ENCODE measurements at regions not wholly inside any gene's neighbourhood (a gene's known extent, or its start where the extent isn't known, plus 50 kb on each side); places are given as distances from the start of the nearest gene placed in this dataset.

DNA sequence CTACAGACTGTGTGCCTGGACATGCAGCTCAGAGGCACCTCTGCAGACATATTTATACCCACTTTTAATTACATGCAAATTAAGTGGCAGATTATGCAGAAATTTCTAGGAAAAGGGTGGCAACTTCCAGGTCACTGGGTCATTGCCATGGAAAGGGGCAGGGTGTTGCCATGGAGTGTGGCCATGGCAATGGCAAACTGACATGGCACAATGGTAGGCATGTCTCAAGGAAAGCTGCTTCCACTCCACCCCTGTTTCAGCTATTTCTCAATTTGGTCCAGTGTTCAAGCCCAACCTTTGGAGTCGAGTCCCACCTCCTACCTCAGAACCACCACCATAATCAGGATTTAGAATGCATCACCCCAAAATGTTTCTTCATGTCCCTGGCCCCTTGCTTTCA, 170.7 kb upstream of the TSHZ3 start:
- Histone ChIP-seq H2AFZ (no peak overlapping the region), H3K4me2 (no peak overlapping the region), H4K20me1 (ENCODE audit: insufficient read depth, poor library complexity, severe bottlenecking) (no peaks in the 10 kb centered on the region), H3K27me3 (no peaks in the 10 kb centered on the region), H3K36me3 (replicated peaks; ENCODE audit: insufficient read depth, low read depth) (no peaks in the 10 kb centered on the region), H3K79me2 (no peaks in the 10 kb centered on the region), H3K9me2 (replicated peaks; ENCODE audit: insufficient read depth) (no peaks in the 10 kb centered on the region), H3K27ac (no peak overlapping the region), H3K4me1 (ENCODE audit: insufficient read depth) (peaks cover 7% of the 10 kb centered on the region), H3K9me3 (ENCODE audit: low read depth) (peaks cover 8% of the 10 kb centered on the region), H3K4me3 (no peak overlapping the region)
- no peak for DNase-seq (ENCODE audit: low spot score)
- TF ChIP-seq EZH2phosphoT487 (IDR thresholded peaks at IDR 0.05; ENCODE audit: low read depth, severe bottlenecking, unreplicated experiment) = no peak
- TF ChIP-seq EZH2 (IDR thresholded peaks at IDR 0.05; ENCODE audit: borderline replicate concordance) = no peak
- TF ChIP-seq, protein P1, sequence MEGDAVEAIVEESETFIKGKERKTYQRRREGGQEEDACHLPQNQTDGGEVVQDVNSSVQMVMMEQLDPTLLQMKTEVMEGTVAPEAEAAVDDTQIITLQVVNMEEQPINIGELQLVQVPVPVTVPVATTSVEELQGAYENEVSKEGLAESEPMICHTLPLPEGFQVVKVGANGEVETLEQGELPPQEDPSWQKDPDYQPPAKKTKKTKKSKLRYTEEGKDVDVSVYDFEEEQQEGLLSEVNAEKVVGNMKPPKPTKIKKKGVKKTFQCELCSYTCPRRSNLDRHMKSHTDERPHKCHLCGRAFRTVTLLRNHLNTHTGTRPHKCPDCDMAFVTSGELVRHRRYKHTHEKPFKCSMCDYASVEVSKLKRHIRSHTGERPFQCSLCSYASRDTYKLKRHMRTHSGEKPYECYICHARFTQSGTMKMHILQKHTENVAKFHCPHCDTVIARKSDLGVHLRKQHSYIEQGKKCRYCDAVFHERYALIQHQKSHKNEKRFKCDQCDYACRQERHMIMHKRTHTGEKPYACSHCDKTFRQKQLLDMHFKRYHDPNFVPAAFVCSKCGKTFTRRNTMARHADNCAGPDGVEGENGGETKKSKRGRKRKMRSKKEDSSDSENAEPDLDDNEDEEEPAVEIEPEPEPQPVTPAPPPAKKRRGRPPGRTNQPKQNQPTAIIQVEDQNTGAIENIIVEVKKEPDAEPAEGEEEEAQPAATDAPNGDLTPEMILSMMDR (IDR thresholded peaks at IDR 0.05; ENCODE audit: poor library complexity) = no peak
- WGBS (ENCODE audit: low lambda C conversion rate, missing lambda C conversion rate) = 92% methylated on average over 1 of the region's 1 CpG

- H3K27me3 ChIP-seq = no peaks in the 10 kb centered on the region
- H2AFZ ChIP-seq = no peak overlapping the region
- no peaks in the 10 kb centered on the region for H3K79me2 ChIP-seq
- H3K4me3 ChIP-seq = no peak overlapping the region
- H3K4me2 ChIP-seq = no peak overlapping the region
- no peaks in the 10 kb centered on the region for H3K36me3 ChIP-seq (replicated peaks; ENCODE audit: insufficient read depth, low read depth)
- peaks cover 8% of the 10 kb centered on the region for H3K9me3 ChIP-seq (ENCODE audit: low read depth)
- peaks cover 7% of the 10 kb centered on the region for H3K4me1 ChIP-seq (ENCODE audit: insufficient read depth)
- TF ChIP-seq EZH2 (IDR thresholded peaks at IDR 0.05; ENCODE audit: borderline replicate concordance) = no peak
- TF ChIP-seq, protein P1 (IDR thresholded peaks at IDR 0.05; ENCODE audit: poor library complexity) = no peak
- no peak for TF ChIP-seq EZH2phosphoT487 (IDR thresholded peaks at IDR 0.05; ENCODE audit: low read depth, severe bottlenecking, unreplicated experiment)
- no peaks in the 10 kb centered on the region for H3K9me2 ChIP-seq (replicated peaks; ENCODE audit: insufficient read depth)
- no peak overlapping the region for H3K27ac ChIP-seq
- no peak for DNase-seq (ENCODE audit: low spot score)
- H4K20me1 ChIP-seq (ENCODE audit: insufficient read depth, poor library complexity, severe bottlenecking) = no peaks in the 10 kb centered on the region
Observed at GRCh38 chr19:31520633-31521032, 171.4 kb upstream of the TSHZ3 start.

GRCh38 chr19:31525610-31526147, 176.4 kb upstream of the TSHZ3 start:
- H4K20me1 ChIP-seq (ENCODE audit: insufficient read depth, poor library complexity, severe bottlenecking) = no peaks in the 10 kb centered on the region
- no peak overlapping the region for H3K27ac ChIP-seq
- H3K36me3 ChIP-seq (replicated peaks; ENCODE audit: insufficient read depth, low read depth) = no peaks in the 10 kb centered on the region
- TF ChIP-seq, protein P1 (IDR thresholded peaks at IDR 0.05; ENCODE audit: poor library complexity) = no peak
- TF ChIP-seq EZH2 (IDR thresholded peaks at IDR 0.05; ENCODE audit: borderline replicate concordance) (no peak), EZH2phosphoT487 (IDR thresholded peaks at IDR 0.05; ENCODE audit: low read depth, severe bottlenecking, unreplicated experiment) (no peak)
- H3K9me3 ChIP-seq (ENCODE audit: low read depth) = peaks cover 5% of the 10 kb centered on the region
- H2AFZ ChIP-seq = no peak overlapping the region
- no peaks in the 10 kb centered on the region for H3K27me3 ChIP-seq
- no peak overlapping the region for H3K4me2 ChIP-seq
- H3K79me2 ChIP-seq = no peaks in the 10 kb centered on the region
- H3K4me3 ChIP-seq = no peak overlapping the region
- no peaks in the 10 kb centered on the region for H3K4me1 ChIP-seq (ENCODE audit: insufficient read depth)
- H3K9me2 ChIP-seq (replicated peaks; ENCODE audit: insufficient read depth) = no peaks in the 10 kb centered on the region
- DNase-seq (ENCODE audit: low spot score) = no peak
- WGBS (ENCODE audit: low lambda C conversion rate, missing lambda C conversion rate) = 86% methylated on average over 4 of the region's 4 CpGs

DNA sequence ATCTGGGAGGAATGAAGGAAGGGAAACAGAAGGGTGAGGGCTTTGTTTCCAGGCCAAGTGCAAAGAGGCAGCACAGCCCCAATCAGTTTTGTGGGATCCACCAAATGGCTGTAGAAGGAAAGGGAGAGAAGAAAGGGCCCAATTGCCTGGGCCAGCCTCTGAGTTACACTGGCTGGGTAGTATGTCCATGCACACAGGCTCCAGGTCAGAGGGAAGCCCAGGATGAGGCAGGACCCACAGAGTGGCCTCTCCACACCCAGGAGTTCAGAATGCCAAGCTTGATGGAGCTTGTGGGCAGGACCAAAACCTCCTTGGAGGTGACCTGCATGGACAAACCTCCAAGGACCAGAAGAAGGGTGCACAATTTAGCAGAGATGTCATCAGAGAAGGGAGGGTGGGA, 178.2 kb upstream of the TSHZ3 start:
- Histone ChIP-seq H3K4me1 (ENCODE audit: insufficient read depth) (no peaks in the 10 kb centered on the region), H4K20me1 (ENCODE audit: insufficient read depth, poor library complexity, severe bottlenecking) (no peaks in the 10 kb centered on the region), H3K36me3 (replicated peaks; ENCODE audit: insufficient read depth, low read depth) (no peaks in the 10 kb centered on the region), H2AFZ (no peak overlapping the region), H3K27ac (no peak overlapping the region), H3K9me2 (replicated peaks; ENCODE audit: insufficient read depth) (no peaks in the 10 kb centered on the region), H3K27me3 (no peaks in the 10 kb centered on the region), H3K79me2 (no peaks in the 10 kb centered on the region), H3K9me3 (ENCODE audit: low read depth) (no peaks in the 10 kb centered on the region), H3K4me2 (no peak overlapping the region), H3K4me3 (no peak overlapping the region)
- TF ChIP-seq, protein P1 (IDR thresholded peaks at IDR 0.05; ENCODE audit: poor library complexity) = no peak
- TF ChIP-seq EZH2 (IDR thresholded peaks at IDR 0.05; ENCODE audit: borderline replicate concordance) = no peak
- TF ChIP-seq EZH2phosphoT487 (IDR thresholded peaks at IDR 0.05; ENCODE audit: low read depth, severe bottlenecking, unreplicated experiment) = no peak
- DNase-seq (ENCODE audit: low spot score) = no peak
